H1 (cell line): ENCODE measurements at regions not wholly inside any gene's neighbourhood (a gene's known extent, or its start where the extent isn't known, plus 50 kb on each side); places are given as distances from the start of the nearest gene placed in this dataset.

Source experiments
- CEBPB ChIP-seq: IDR thresholded peaks from 2 replicates; pipeline ENCODE4 v1.6.1; 2012; ENCODE audit warnings: low read depth, low read length
- CTCF ChIP-seq, 3 experiments: IDR thresholded peaks; 1 replicate in 2 of 3; 2 replicates in 1 of 3; pipeline versions ENCODE4 v1.5.1 to v1.6.1; 2011; ENCODE audit warnings: low read length in 3 of 3, mild to moderate bottlenecking in 3 of 3, inconsistent platforms in 2 of 3, low read depth in 1 of 3, moderate library complexity in 1 of 3; ENCODE audit not compliant: insufficient read depth in 1 of 3; ENCODE audit errors: control extremely low read depth in 1 of 3
- EZH2 ChIP-seq: fragments of 200-600 bp; sonication (generic); IDR thresholded peaks from 2 replicates; pipeline ENCODE4 v1.7.1; 2012; ENCODE audit warnings: low read depth, mild to moderate bottlenecking, moderate library complexity, low read length, inconsistent platforms; ENCODE audit not compliant: severe bottlenecking
- JUN ChIP-seq: IDR thresholded peaks from 2 replicates; pipeline ENCODE4 v1.6.1; 2011; ENCODE audit warnings: low read depth, mild to moderate bottlenecking, improper control_type of control experiment, low read length
- JUND ChIP-seq: IDR thresholded peaks from 2 replicates; pipeline ENCODE4 v1.6.1; 2011; ENCODE audit warnings: mild to moderate bottlenecking, improper control_type of control experiment, low read length
- POLR2A ChIP-seq, 2 experiments: IDR thresholded peaks; 1 replicate in 1 of 2; 2 replicates in 1 of 2; pipeline ENCODE4 v1.6.1; 2011; ENCODE audit warnings: low read depth in 2 of 2, low read length in 2 of 2, mild to moderate bottlenecking in 2 of 2; ENCODE audit errors: control extremely low read depth in 1 of 2
- POU5F1 ChIP-seq: IDR thresholded peaks from 2 replicates; pipeline ENCODE4 v1.6.1; 2011; ENCODE audit warnings: low read depth, mild to moderate bottlenecking, low read length, moderate library complexity
- RAD21 ChIP-seq, 2 experiments: IDR thresholded peaks in 1 of 2; conservative IDR thresholded peaks in 1 of 2; 2 replicates each; pipeline ENCODE4 v1.6.1; 2011; ENCODE audit warnings: low read depth in 2 of 2, low read length in 2 of 2, improper control_type of control experiment in 1 of 2, inconsistent platforms in 1 of 2, mild to moderate bottlenecking in 1 of 2, moderate library complexity in 1 of 2
- SIN3A ChIP-seq, 2 experiments: IDR thresholded peaks in 1 of 2; conservative IDR thresholded peaks in 1 of 2; 2 replicates each; pipeline ENCODE4 v1.6.1; 2011 to 2012; ENCODE audit warnings: low read length in 2 of 2, improper control_type of control experiment in 1 of 2, low read depth in 1 of 2, mild to moderate bottlenecking in 1 of 2
- SRF ChIP-seq: IDR thresholded peaks from 2 replicates; pipeline ENCODE4 v1.6.1; 2011; ENCODE audit warnings: mild to moderate bottlenecking, low read depth, low read length, moderate library complexity
- ZNF274 ChIP-seq: IDR thresholded peaks from 2 replicates; pipeline ENCODE4 v1.7.0; 2012; ENCODE audit warnings: low read length, borderline replicate concordance; ENCODE audit errors: extremely low read depth

- TF ChIP-seq ZNF274 (no peak), CTCF (IDR thresholded peaks at IDR 0.05; ENCODE audit: control extremely low read depth in 1 of 3, insufficient read depth in 1 of 3, low read depth in 1 of 3, low read length in 3 of 3) (no peak), SIN3A (conservative IDR thresholded peaks at IDR 0.05 in 1 of 2, IDR thresholded peaks at IDR 0.05 in 1 of 2; ENCODE audit: low read depth in 1 of 2, low read length in 2 of 2) (no peak), SRF (no peak), JUND (no peak), EZH2 (no peak), RAD21 (IDR thresholded peaks at IDR 0.05 in 1 of 2, conservative IDR thresholded peaks at IDR 0.05 in 1 of 2; ENCODE audit: low read depth in 2 of 2, low read length in 2 of 2) (no peak), POLR2A (IDR thresholded peaks at IDR 0.05; ENCODE audit: control extremely low read depth in 1 of 2, low read depth in 2 of 2, low read length in 2 of 2) (no peak), CEBPB (no peak), JUN (no peak), POU5F1 (no peak)
Measured at GRCh38 chr2:181371195-181371594, 86.0 kb upstream of the ITGA4 start.
